Activated CD8-positive, alpha-beta T cell treated with anti-CD3 and anti-CD28 coated beads for 36 hours (primary cell): ENCODE measurements at regions not wholly inside any gene's neighbourhood (a gene's known extent, or its start where the extent isn't known, plus 50 kb on each side); places are given as distances from the start of the nearest gene placed in this dataset.

Experiments used
- ATAC-seq: fragments of 200-7000 bp; cut with Tn5 transposase; one replicate; pipeline ENCODE4 v1.10.0; 2021; ENCODE audit warnings: mild to moderate bottlenecking, moderate library complexity
- CTCF ChIA-PET: fragments of 350-600 bp; sonication (Branson Sonifier 250); formaldehyde crosslinking; loops from one replicate; lab custom pipeline; 2021; ENCODE audit warnings: antibody characterized with exemption; lab: Charles Lee
- POLR2A ChIA-PET: fragments of 350-600 bp; sonication (Branson Sonifier 250); formaldehyde crosslinking; loops from one replicate; lab custom pipeline; 2021; ENCODE audit warnings: antibody characterized with exemption; lab: Charles Lee
- DNase-seq: peaks from one replicate; pipeline ENCODE4 v3.0.0-alpha.2; 2020
- H3K27ac Mint-ChIP-seq: one replicate; pipeline ENCODE4 v1.8.0; 2021; ENCODE audit warnings: mild to moderate bottlenecking, mixed read lengths
- H3K27me3 Mint-ChIP-seq: one replicate; pipeline ENCODE4 v1.8.0; 2021; ENCODE audit warnings: mixed read lengths
- H3K36me3 Mint-ChIP-seq: one replicate; pipeline ENCODE4 v1.8.0; 2021; ENCODE audit warnings: low read depth, mixed read lengths
- H3K4me1 Mint-ChIP-seq: one replicate; pipeline ENCODE4 v1.8.0; 2021; ENCODE audit warnings: low read depth, mixed read lengths
- H3K4me3 Mint-ChIP-seq: one replicate; pipeline ENCODE4 v1.8.0; 2021; ENCODE audit warnings: mild to moderate bottlenecking, moderate library complexity, mixed read lengths
- H3K9me3 Mint-ChIP-seq: one replicate; pipeline ENCODE4 v1.8.0; 2021; ENCODE audit warnings: mixed read lengths
- CTCF ChIP-seq: fragments of 200-600 bp; IDR thresholded peaks from one replicate; pipeline ENCODE4 v1.8.0; 2022; ENCODE audit warnings: antibody characterized with exemption, mild to moderate bottlenecking
- intact Hi-C: fragments of 100-400 bp; cut with micrococcal nuclease; formaldehyde crosslinking; loops from one replicate; pipeline ENCODE4 v1.10.0; 2022

DNA sequence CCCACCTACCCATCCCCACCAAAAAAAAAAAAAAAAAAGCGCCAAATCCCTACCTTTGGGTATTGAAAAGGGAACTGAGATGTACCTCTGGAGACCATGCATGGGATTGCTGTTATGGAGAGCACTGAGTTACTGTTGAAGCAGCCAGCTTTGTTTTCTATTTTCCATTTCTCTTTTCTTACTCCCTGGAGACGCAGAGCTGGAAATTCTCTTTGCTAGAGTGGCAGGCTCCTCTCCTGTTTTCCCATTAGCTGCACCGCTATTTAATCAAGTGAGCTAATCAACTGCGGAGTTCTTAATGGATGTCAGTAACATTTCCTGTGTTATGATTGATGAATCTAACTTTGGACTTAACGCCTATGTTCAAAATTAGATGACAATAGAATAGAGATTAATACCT lies 136.1 kb upstream of the LMCD1 start:
- CTCF ChIA-PET = no interaction called here

GRCh38 chr3:8366219-8366810 lies 135.3 kb upstream of the LMCD1 start:
- no peak for ATAC-seq
- ChIA-PET CTCF (no interaction called here), POLR2A (no interaction called here)
- no peak for DNase-seq
- Mint-ChIP-seq H3K36me3 (peaks cover 2% of the 10 kb centered on the region), H3K4me1 (peaks cover 6% of the 10 kb centered on the region), H3K4me3 (no peak overlapping the region), H3K27ac (no peak overlapping the region), H3K27me3 (no peaks in the 10 kb centered on the region), H3K9me3 (peaks cover 4% of the 10 kb centered on the region)
- intact Hi-C loops = no loop called here
- no peak for TF ChIP-seq CTCF

More for the DNA sequence above, 136.1 kb upstream of the LMCD1 start:
- intact Hi-C loops = no loop called here
- POLR2A ChIA-PET = no interaction called here
- no peak for ATAC-seq
- no peak for DNase-seq
- no peaks in the 10 kb centered on the region for H3K27me3 Mint-ChIP-seq
- H3K4me1 Mint-ChIP-seq = peaks cover 6% of the 10 kb centered on the region
- peaks cover 2% of the 10 kb centered on the region for H3K36me3 Mint-ChIP-seq
- no peak for TF ChIP-seq CTCF
- no peak overlapping the region for H3K27ac Mint-ChIP-seq
- no peak overlapping the region for H3K4me3 Mint-ChIP-seq
- H3K9me3 Mint-ChIP-seq = peaks cover 10% of the 10 kb centered on the region

DNA sequence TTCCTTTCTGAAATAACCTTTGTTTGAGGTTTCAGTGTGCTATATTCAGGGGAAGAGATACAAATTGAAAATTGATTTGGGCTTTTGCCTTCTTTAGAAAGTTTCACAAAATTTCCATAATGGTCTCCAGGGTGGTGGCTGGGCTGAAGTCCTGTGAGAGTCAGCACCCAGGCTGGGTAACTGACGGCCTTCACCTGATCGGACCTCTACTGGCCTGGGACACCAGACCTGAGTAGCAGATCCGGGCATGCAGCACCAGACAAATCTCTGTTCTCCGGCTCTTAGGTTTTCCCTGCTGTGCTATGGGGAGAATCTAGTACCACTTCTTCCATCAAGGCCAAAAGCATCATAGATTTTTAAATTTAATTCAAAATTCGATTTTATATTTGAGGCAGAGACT lies 133.0 kb upstream of the LMCD1 start:
- Mint-ChIP-seq H3K27me3 (no peaks in the 10 kb centered on the region), H3K4me1 (no peaks in the 10 kb centered on the region), H3K9me3 (peaks cover 3% of the 10 kb centered on the region), H3K4me3 (no peak overlapping the region), H3K27ac (no peak overlapping the region), H3K36me3 (no peaks in the 10 kb centered on the region)
- DNase-seq (no peak), ATAC-seq (no peak)
- no peak for TF ChIP-seq CTCF
- ChIA-PET CTCF (no interaction called here), POLR2A (no interaction called here)
- intact Hi-C loops = no loop called here

DNA sequence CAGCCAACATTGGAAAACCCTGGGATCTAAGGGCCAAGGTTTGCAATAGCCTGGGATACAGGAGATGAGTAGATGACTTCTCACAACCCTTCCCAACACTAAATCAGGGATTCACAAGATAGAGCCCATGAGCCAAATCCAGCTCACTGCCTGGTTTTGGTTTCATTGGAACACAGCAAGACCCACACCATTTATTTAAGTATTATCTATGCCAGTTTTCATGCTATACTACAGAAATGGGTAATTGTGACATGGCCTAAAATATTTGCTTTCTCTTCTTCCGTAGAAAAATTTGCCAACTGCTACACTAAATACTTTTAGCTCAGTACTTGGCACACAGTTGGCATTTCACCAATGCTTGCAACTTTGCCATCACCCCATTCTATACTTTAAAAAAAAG lies 132.0 kb upstream of the LMCD1 start:
- no peaks in the 10 kb centered on the region for H3K4me1 Mint-ChIP-seq
- H3K36me3 Mint-ChIP-seq = peaks cover under 1% of the 10 kb centered on the region
- DNase-seq (no peak), ATAC-seq (no peak)
- H3K27ac Mint-ChIP-seq = no peak overlapping the region
- ChIA-PET CTCF (no interaction called here), POLR2A (no interaction called here)
- intact Hi-C loops = no loop called here
- TF ChIP-seq CTCF = no peak
- H3K4me3 Mint-ChIP-seq = no peak overlapping the region
- peaks cover 8% of the 10 kb centered on the region for H3K9me3 Mint-ChIP-seq
- H3K27me3 Mint-ChIP-seq = no peaks in the 10 kb centered on the region

DNA sequence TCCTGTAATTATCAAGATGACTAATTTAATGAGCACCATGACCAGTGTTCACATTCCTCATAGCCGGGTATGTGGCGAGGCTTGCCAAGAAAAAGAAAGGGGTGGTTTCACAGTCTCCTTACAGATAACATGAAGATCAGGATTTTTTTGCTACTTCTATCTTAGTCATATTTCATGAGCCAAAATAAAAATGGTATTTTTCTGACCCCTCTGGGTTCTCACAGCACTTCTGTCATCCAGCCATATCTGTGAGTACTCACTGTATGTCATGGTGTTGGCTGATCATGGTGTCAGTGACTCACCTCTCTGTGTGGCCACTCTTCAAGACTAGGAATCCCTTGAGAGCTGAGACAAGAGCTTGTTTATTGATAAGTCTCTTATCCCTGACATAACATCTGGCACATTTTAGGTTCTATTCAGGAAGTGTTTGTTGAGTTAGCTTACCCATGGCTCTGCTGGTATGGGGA lies 130.5 kb upstream of the LMCD1 start:
- TF ChIP-seq CTCF = no peak
- intact Hi-C loops = no loop called here
- ATAC-seq = no peak
- peaks cover 2% of the 10 kb centered on the region for H3K36me3 Mint-ChIP-seq
- ChIA-PET POLR2A (no interaction called here), CTCF (no interaction called here)
- H3K27me3 Mint-ChIP-seq = no peaks in the 10 kb centered on the region
- no peak overlapping the region for H3K4me3 Mint-ChIP-seq
- H3K4me1 Mint-ChIP-seq = no peaks in the 10 kb centered on the region
- peaks cover 15% of the 10 kb centered on the region for H3K9me3 Mint-ChIP-seq
- no peak for DNase-seq
- H3K27ac Mint-ChIP-seq = no peak overlapping the region
